Skeletal muscle satellite cell (primary cell): ENCODE measurements at regions not wholly inside any gene's neighbourhood (a gene's known extent, or its start where the extent isn't known, plus 50 kb on each side); places are given as distances from the start of the nearest gene placed in this dataset.

Source experiments
- H3K27me3 ChIP-seq: 2 replicates; pipeline ENCODE4 v1.7.0; 2013; ENCODE audit warnings: low read length; ENCODE audit not compliant: control insufficient read depth, insufficient read depth
- H3K36me3 ChIP-seq: 2 replicates; pipeline ENCODE4 v1.7.0; 2013; ENCODE audit warnings: mild to moderate bottlenecking, control low read depth, low read length; ENCODE audit not compliant: insufficient read depth
- H3K4me1 ChIP-seq: 2 replicates; pipeline ENCODE4 v1.7.0; 2013; ENCODE audit warnings: low read length; ENCODE audit not compliant: control insufficient read depth, insufficient read depth
- H3K4me2 ChIP-seq: 2 replicates; pipeline ENCODE4 v1.7.0; 2013; ENCODE audit warnings: mild to moderate bottlenecking, low read length
- H3K4me3 ChIP-seq: 2 replicates; pipeline ENCODE4 v1.7.0; 2013; ENCODE audit warnings: low read length
- H3K9ac ChIP-seq: 2 replicates; pipeline ENCODE4 v1.7.0; 2013; ENCODE audit warnings: mild to moderate bottlenecking, low read depth, low read length, moderate library complexity
- H3K9me3 ChIP-seq: replicated peaks from 2 replicates; pipeline ENCODE4 v1.7.0; 2013; ENCODE audit warnings: mild to moderate bottlenecking, control low read depth, low read length

DNA sequence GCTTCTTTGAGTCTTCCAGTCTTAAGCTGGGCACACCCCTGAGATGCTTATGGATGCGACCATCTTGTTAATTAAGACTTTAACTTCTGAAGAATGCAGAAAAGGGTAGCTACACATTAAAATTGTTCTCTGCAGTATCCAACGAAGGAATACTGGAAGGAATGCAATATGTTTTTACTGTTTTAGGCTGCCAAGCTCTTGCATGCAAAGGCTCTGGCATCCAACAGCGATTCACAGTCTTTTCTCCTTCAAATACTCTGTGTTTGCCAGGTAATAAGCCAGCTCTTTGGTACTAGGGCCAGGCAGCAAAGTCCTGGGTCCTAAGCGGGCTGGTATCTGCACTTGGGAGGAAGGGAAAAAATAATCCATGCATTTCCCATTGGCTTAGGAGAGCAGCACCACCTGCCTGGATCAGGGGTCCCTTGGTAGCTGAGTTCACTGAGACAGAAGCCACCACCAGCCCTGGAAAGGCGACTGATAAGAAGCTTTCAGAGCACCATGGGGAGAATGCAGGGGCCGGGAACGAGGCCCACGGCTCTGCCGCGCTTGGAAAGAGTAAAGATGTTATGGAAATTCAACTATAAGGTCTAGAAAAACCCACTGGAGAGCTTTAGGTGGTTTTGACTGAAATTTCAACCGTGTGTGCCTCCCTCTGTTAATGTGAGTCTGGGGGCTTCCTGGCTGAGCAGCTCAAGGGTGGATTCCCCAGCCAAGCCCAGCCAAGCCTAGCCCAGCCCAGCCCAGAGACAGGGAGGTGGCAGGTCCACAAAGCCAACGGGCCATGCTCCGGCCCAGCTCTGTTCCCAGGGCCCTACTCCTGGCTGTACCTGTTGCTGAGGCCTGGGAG, 67.0 kb upstream of the CCND1 start:
- H3K27me3 ChIP-seq, result peaks cover 12% of the 10 kb centered on the region
- H3K36me3 ChIP-seq, result no peaks in the 10 kb centered on the region
- no peak overlapping the region for H3K4me3 ChIP-seq
- H3K9ac ChIP-seq, result no peak overlapping the region
- no peaks in the 10 kb centered on the region for H3K4me1 ChIP-seq
- no peak overlapping the region for H3K4me2 ChIP-seq
- no peaks in the 10 kb centered on the region for H3K9me3 ChIP-seq

DNA sequence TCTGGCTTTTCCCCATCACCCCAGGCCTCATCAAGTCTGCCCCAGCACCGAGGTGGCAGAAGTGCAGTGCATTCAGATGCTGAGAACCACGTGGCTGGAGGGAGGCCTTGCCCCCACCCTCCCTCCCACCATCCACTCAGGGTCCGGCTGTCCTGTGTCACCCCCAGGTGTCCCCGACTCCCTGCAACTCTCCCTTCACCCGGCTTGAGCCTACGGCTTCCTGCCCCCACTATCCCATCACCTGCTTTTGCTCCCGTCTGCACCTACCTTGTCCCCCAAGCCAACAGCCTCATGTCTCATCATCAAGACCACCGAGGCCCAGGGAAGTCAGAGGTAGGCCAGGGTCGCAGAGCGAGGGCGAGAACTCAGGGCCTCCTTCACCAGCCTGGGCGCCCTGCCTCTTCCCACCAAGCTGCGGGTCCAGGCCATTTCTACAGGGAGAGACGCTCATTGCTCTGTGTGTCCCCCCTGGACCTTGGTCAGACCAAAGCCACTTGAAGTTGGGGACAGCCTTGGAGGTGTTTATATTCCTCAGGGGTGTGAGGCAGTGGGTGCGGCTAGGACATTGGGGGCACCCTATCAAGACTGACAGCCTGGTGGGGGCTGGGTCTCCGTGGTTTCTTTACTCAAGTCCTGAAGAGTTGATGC, 66.2 kb upstream of the CCND1 start:
- Histone ChIP-seq H3K4me2 (no peak overlapping the region), H3K27me3 (peaks cover 12% of the 10 kb centered on the region), H3K4me1 (no peaks in the 10 kb centered on the region), H3K9ac (no peak overlapping the region), H3K9me3 (no peaks in the 10 kb centered on the region), H3K4me3 (no peak overlapping the region), H3K36me3 (no peaks in the 10 kb centered on the region)

DNA sequence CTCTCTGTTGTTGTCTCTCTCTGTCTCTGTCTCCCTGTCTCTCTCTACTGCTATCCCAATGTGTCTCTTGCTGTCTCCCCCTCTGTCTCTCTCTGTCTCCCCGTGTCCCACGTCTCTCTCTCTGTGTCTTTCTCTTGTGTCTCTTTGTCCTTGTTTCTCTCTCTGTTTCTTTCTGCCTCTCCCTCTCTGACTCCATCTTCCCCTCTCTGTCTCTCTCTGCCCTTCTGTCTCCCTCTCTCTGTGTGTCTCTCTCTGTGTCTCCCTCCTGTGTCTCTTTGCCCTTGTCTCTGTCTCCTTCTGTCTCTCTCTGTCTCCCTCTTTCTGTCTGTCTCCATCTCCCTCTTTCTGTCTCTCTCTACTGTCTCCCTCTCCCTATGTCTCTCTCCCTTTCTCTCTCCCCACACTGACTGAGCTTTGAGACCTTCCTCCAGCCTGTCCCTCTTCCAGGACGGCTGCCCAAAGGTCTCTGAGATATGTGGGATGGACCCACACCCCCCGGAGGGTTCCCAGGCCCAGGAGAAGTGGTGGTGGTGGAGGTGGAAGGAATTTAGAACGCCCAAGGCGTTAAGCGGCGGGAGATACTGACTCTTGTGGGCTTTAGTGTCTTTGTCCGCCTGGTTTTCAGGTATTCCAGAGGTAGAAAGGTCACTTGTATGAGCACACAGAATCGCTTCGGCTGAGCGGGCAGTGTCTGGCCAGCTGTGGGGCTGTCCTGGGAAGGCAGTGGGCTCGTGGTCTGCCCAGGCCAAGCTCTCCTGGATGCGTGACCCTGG, 65.5 kb upstream of the CCND1 start:
- Histone ChIP-seq H3K4me2 (no peak overlapping the region), H3K36me3 (no peaks in the 10 kb centered on the region), H3K27me3 (peaks cover 12% of the 10 kb centered on the region), H3K4me1 (no peaks in the 10 kb centered on the region), H3K9ac (no peak overlapping the region), H3K4me3 (no peak overlapping the region), H3K9me3 (no peaks in the 10 kb centered on the region)

DNA sequence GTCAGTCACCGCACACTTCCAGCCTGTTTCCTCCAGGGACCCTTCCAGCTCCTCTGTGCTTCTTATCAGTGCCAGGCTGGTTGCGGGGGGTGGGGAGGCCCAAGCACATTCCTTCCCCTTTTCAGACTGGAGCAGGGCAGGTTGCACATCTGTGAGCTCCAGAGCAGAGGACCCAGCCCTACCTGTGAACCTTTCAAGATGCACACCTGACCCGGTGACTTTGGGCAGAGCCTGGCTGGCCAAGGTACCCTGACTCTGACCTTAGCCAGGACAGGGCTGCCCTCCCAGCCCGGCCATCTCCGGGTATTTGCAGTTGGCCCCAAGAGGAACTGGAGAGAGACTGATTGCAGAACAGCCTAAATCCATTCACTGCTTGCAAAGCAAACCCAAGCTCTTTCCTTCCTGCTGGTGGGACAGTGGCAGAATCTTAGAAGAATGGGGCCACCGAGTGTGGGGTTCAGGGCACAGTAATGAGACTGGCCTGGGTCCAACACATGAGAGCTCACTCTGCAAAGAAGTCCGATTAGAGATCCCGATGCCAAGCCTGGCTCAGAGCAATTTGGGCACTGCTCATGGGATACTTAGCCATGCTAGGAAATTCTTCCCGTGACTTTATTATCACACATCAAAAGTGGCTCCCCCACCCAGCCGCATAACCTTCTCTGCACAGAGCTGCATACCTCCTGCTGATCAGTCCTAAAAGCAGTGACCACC, 64.7 kb upstream of the CCND1 start:
- Histone ChIP-seq H3K9me3 (no peaks in the 10 kb centered on the region), H3K36me3 (no peaks in the 10 kb centered on the region), H3K27me3 (peaks cover 12% of the 10 kb centered on the region), H3K4me3 (no peak overlapping the region), H3K9ac (no peak overlapping the region), H3K4me2 (no peak overlapping the region), H3K4me1 (no peaks in the 10 kb centered on the region)

DNA sequence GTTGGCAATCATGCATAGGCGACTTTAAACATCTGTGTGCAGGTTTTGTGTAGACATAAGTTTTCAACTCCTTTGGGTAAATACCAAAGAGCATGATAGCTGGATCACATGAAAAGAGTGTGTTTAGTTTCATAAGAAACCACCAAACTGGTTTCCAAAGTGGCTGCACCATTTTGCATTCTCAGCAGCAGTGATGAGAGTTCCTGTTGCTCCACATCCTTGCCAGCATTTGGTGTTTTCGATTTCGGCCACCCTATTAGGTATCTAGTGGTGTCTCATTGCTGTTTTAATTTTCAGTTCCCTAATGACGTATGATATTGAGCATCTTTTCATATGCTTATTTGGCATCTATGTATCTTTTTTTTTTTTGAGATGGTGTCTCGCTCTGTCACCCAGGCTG, 62.8 kb upstream of the CCND1 start:
- Histone ChIP-seq H3K36me3 (no peaks in the 10 kb centered on the region), H3K4me3 (no peak overlapping the region), H3K27me3 (peaks cover 11% of the 10 kb centered on the region), H3K4me1 (no peaks in the 10 kb centered on the region), H3K9me3 (no peaks in the 10 kb centered on the region), H3K4me2 (no peak overlapping the region), H3K9ac (no peak overlapping the region)

DNA sequence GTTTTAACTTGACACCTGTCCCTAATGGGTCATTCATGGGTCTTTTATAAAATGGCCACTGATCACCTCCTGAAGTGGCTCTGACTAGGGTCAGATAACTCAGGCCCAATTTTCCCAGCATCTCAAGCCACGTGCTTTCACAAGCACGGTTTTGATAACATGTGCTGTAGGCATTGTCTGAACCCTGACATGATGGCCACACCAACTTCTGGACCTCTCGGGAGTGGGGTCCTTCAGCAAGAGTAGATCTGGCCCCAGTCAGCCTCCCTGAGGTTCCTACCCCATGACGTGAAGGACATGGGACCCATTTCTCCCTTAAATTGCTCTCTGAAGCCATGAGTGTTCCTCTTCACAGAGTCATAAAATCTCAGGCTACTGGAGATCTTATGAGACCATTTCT, 60.4 kb upstream of the CCND1 start:
- H3K4me2 ChIP-seq, result no peak overlapping the region
- H3K4me3 ChIP-seq, result no peak overlapping the region
- H3K36me3 ChIP-seq, result no peaks in the 10 kb centered on the region
- H3K4me1 ChIP-seq, result no peaks in the 10 kb centered on the region
- peaks cover 9% of the 10 kb centered on the region for H3K27me3 ChIP-seq
- H3K9ac ChIP-seq, result no peak overlapping the region
- no peaks in the 10 kb centered on the region for H3K9me3 ChIP-seq

DNA sequence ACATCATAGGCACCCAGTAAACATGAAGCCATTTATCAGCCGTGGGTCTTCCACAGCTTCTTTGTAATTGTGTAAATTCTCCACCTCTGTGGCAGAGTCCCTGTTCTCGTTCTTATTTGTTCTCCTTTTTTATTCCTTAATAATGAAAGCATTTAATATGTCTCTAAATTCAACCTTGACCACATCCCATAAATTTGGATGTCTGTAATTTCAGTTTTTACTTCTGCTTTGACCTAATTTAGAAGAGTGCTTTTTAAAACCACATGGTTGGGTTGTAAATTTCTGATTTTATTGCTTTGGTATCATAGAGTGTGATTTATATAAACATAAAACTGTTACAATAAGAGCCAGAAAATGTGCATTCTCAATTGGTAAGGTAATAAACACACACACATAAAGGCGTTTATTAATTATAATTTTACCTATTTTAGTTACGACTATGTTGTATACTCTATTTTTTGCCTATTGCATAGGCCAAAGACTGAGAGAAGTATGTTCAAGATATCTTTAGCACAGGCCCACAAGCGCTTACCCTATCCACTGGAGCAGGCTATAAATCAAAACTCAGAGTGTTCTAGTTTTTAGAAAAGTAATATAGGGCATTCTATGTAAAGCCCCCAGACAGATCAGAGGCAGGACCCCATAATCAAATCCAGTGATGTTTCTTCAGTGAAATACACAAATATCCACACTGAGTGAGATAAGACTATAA, 58.0 kb upstream of the CCND1 start:
- H3K9me3 ChIP-seq, result no peaks in the 10 kb centered on the region
- H3K4me1 ChIP-seq, result peaks cover 10% of the 10 kb centered on the region
- H3K4me2 ChIP-seq, result no peak overlapping the region
- no peak overlapping the region for H3K4me3 ChIP-seq
- no peaks in the 10 kb centered on the region for H3K27me3 ChIP-seq
- H3K9ac ChIP-seq, result no peak overlapping the region
- no peaks in the 10 kb centered on the region for H3K36me3 ChIP-seq

DNA sequence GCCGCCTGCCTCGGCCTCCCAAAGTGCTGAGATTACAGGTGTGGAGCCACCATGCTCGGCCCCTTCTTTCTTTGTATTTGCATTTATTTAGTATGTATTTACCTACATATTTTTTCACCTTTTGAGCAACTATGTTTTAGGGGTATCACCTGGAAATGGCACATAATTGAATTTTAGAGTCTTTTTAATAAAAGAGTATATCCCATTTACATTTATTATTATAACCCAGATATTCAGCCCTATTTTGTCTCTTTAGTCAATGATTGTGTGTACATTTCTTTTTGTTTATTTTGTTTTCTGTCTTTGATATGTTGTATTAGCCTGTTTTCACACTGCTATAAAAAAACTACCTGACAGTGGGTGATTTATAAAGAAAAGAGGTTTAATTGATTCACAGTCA, 56.8 kb upstream of the CCND1 start:
- H3K27me3 ChIP-seq, result no peaks in the 10 kb centered on the region
- H3K4me3 ChIP-seq, result no peak overlapping the region
- peaks cover 19% of the 10 kb centered on the region for H3K4me1 ChIP-seq
- no peak overlapping the region for H3K4me2 ChIP-seq
- no peaks in the 10 kb centered on the region for H3K36me3 ChIP-seq
- no peak overlapping the region for H3K9ac ChIP-seq
- H3K9me3 ChIP-seq, result no peaks in the 10 kb centered on the region

DNA sequence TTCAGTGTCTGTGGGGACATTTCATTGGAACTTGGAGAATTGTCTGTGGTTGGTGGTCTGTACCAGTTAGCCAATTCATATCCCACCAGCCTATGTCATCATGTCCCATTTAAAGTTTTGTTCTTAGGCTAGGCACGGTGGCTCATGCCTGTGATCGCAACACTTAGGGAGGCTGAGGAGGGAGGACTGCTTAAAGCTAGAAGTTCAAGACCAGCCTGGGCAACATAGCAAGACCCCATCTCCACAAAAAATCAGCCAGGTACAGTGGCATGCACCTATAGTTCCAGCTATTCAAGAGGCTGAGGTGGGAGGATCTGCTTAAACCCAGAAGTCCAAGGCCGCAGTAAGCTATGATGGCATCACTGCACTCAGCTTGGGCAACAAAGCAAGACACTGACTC, 55.6 kb upstream of the CCND1 start:
- Histone ChIP-seq H3K4me2 (no peak overlapping the region), H3K36me3 (no peaks in the 10 kb centered on the region), H3K4me3 (no peak overlapping the region), H3K9me3 (no peaks in the 10 kb centered on the region), H3K9ac (no peak overlapping the region), H3K27me3 (no peaks in the 10 kb centered on the region), H3K4me1 (peaks cover 19% of the 10 kb centered on the region)

DNA sequence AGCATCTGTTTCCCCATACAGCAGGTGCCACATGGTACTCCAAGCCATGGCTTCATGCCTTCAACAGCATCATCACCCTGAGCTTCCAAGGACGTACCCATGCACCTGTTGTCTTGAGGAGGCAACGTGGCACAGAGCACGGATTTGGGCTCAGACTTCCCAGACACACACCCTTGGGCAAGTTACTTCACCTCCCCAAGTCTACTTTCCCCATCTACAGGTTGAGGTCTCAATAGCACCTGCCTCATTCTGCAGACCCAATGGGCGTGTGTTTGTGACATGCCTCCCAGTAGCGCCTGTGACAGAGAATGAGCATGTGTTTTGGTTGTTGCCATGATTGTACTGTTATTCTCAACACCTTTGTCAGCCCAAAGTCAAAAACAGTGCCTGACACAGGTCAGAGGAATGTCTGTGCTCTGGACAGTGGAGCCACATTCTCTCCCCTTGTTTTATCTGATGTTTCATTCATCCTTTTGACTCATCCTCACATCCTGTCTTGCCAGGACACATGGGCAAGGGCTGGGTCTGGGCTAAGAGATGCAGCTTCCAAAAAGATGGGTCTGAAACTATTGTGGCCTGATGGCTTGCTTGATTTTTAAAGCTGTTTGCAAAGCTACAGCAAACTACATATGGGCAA, 53.4 kb upstream of the CCND1 start:
- H3K4me3 ChIP-seq, result peak overlapping the region; percentile 6
- H3K36me3 ChIP-seq, result no peaks in the 10 kb centered on the region
- H3K27me3 ChIP-seq, result no peaks in the 10 kb centered on the region
- H3K4me2 ChIP-seq, result peak overlapping the region; percentile 52
- H3K9ac ChIP-seq, result peak overlapping the region; percentile 72
- no peaks in the 10 kb centered on the region for H3K9me3 ChIP-seq
- peaks cover 19% of the 10 kb centered on the region for H3K4me1 ChIP-seq
